H1 (cell line): ENCODE measurements at regions not wholly inside any gene's neighbourhood (a gene's known extent, or its start where the extent isn't known, plus 50 kb on each side); places are given as distances from the start of the nearest gene placed in this dataset.

Experiments used
- CTCF ChIA-PET: fragments of 300-600 bp; sonication (Branson Sonifier 250); formaldehyde crosslinking; loops from one replicate; lab custom pipeline; 2021; ENCODE audit not compliant: partially characterized antibody; lab: Charles Lee
- POLR2A ChIA-PET: fragments of 300-600 bp; sonication (Branson Sonifier 250); formaldehyde crosslinking; loops from one replicate; lab custom pipeline; 2021; ENCODE audit warnings: inconsistent platforms; ENCODE audit not compliant: partially characterized antibody; lab: Charles Lee
- DNase-seq, 2 experiments: peaks; one replicate each; pipeline versions ENCODE4 v3.0.0 to v3.0.0-alpha.2; 2010 to 2022; ENCODE audit warnings: low spot score in 2 of 2, low read depth in 1 of 2, mixed read lengths in 1 of 2
- FAIRE-seq: peaks from 2 replicates; lab custom pipeline; 2011; peaks lifted over from hg19 to GRCh38; lab: Jason Lieb, UNC
- H2AFZ ChIP-seq: 2 replicates; pipeline ENCODE4 v1.8.1; 2012; ENCODE audit warnings: low read length, inconsistent platforms
- H2AK5ac ChIP-seq: 2 replicates; pipeline ENCODE4 v1.6.1; 2013; ENCODE audit warnings: low read depth, low read length
- H2BK120ac ChIP-seq: replicated peaks from 2 replicates; pipeline ENCODE3; 2013; ENCODE audit warnings: low read depth, low read length, inconsistent platforms
- H2BK12ac ChIP-seq: 2 replicates; pipeline ENCODE4 v1.6.1; 2013; ENCODE audit warnings: low read depth, low read length
- H2BK15ac ChIP-seq: 2 replicates; pipeline ENCODE4 v1.6.1; 2013; ENCODE audit warnings: low read length
- H2BK20ac ChIP-seq: 2 replicates; pipeline ENCODE4 v1.6.1; 2013; ENCODE audit warnings: low read length
- H2BK5ac ChIP-seq: 2 replicates; pipeline ENCODE4 v1.6.1; 2013; ENCODE audit warnings: low read depth, low read length
- H3K14ac ChIP-seq: 2 replicates; pipeline ENCODE4 v1.6.1; 2013; ENCODE audit warnings: inconsistent platforms; ENCODE audit not compliant: insufficient read length
- H3K18ac ChIP-seq: 2 replicates; pipeline ENCODE4 v1.6.1; 2013; ENCODE audit warnings: low read length; ENCODE audit errors: extremely low read depth
- H3K23ac ChIP-seq: 2 replicates; pipeline ENCODE4 v1.6.1; 2013; ENCODE audit warnings: inconsistent platforms; ENCODE audit not compliant: insufficient read length
- H3K23me2 ChIP-seq: 2 replicates; pipeline ENCODE4 v1.6.1; 2013; ENCODE audit warnings: low read depth, low read length
- H3K27ac ChIP-seq: 2 replicates; pipeline ENCODE4 v1.6.1; 2011; ENCODE audit warnings: low read depth, low read length, inconsistent platforms
- H3K27me3 ChIP-seq, 4 experiments: replicated peaks in 1 of 4; 1 replicate in 1 of 4; 2 replicates in 3 of 4; pipeline versions ENCODE4 v1.6.1 to v1.8.1; 2011 to 2013; ENCODE audit warnings: low read length in 3 of 4, mild to moderate bottlenecking in 3 of 4, inconsistent platforms in 2 of 4, mixed read lengths in 2 of 4, moderate library complexity in 1 of 4; ENCODE audit not compliant: control insufficient read depth in 3 of 4, insufficient read depth in 3 of 4; ENCODE audit errors: extremely low read depth in 1 of 4
- H3K36me3 ChIP-seq, 4 experiments: 2 replicates each; pipeline versions ENCODE4 v1.6.1 to v1.8.1; 2011 to 2013; ENCODE audit warnings: mild to moderate bottlenecking in 4 of 4, low read length in 3 of 4, moderate library complexity in 2 of 4, control low read depth in 1 of 4, inconsistent platforms in 1 of 4; ENCODE audit not compliant: insufficient read depth in 4 of 4, control insufficient read depth in 2 of 4
- H3K4ac ChIP-seq: replicated peaks from 2 replicates; pipeline ENCODE3; 2013; ENCODE audit warnings: low read length, low read depth, mixed read lengths, inconsistent platforms; ENCODE audit not compliant: insufficient read length
- H3K4me1 ChIP-seq, 4 experiments: replicated peaks in 1 of 4; 1 replicate in 1 of 4; 2 replicates in 3 of 4; pipeline versions ENCODE4 v1.6.1 to v1.8.1; 2011 to 2013; ENCODE audit warnings: low read length in 3 of 4, inconsistent platforms in 2 of 4, mixed read lengths in 1 of 4; ENCODE audit not compliant: insufficient read depth in 4 of 4, control insufficient read depth in 3 of 4
- H3K4me2 ChIP-seq, 2 experiments: 2 replicates each; pipeline versions ENCODE4 v1.6.1 to v1.8.1; 2011 to 2013; ENCODE audit warnings: low read depth in 2 of 2, low read length in 2 of 2, control low read depth in 1 of 2, inconsistent platforms in 1 of 2, mild to moderate bottlenecking in 1 of 2; ENCODE audit not compliant: insufficient read depth in 1 of 2
- H3K4me3 ChIP-seq, 4 experiments: fragments of 200-600, 300-600 bp in 1 of 4; sonication (generic), shearing (Covaris generic), sonication (Bioruptor Twin) in 1 of 4; 2 replicates each; pipeline versions ENCODE4 v1.5.1 to v1.8.1; 2011 to 2016; ENCODE audit warnings: low read length in 4 of 4, low read depth in 3 of 4, control low read depth in 2 of 4, inconsistent platforms in 2 of 4, mild to moderate bottlenecking in 2 of 4, mixed read lengths in 1 of 4, moderate library complexity in 1 of 4; ENCODE audit not compliant: insufficient read depth in 2 of 4; ENCODE audit errors: extremely low read depth in 1 of 4
- H3K56ac ChIP-seq: replicated peaks from 2 replicates; pipeline ENCODE3; 2013; ENCODE audit warnings: low read depth, mild to moderate bottlenecking, mixed read lengths, low read length, inconsistent platforms; ENCODE audit not compliant: insufficient read length
- H3K79me1 ChIP-seq: 2 replicates; pipeline ENCODE4 v1.6.1; 2013; ENCODE audit warnings: low read depth, low read length, control low read depth
- H3K79me2 ChIP-seq, 2 experiments: 2 replicates each; pipeline versions ENCODE4 v1.6.1 to v1.8.1; 2012 to 2013; ENCODE audit warnings: low read length in 2 of 2, mild to moderate bottlenecking in 2 of 2, inconsistent platforms in 1 of 2; ENCODE audit not compliant: insufficient read depth in 2 of 2, control insufficient read depth in 1 of 2
- H3K9ac ChIP-seq, 4 experiments: replicated peaks in 1 of 4; 1 replicate in 1 of 4; 2 replicates in 3 of 4; pipeline versions ENCODE4 v1.6.1 to v1.8.1; 2011 to 2013; ENCODE audit warnings: low read depth in 3 of 4, low read length in 3 of 4, control low read depth in 2 of 4, mild to moderate bottlenecking in 2 of 4, moderate library complexity in 2 of 4, inconsistent platforms in 1 of 4; ENCODE audit errors: extremely low read depth in 1 of 4
- H3K9me3 ChIP-seq, 2 experiments: 2 replicates each; pipeline versions ENCODE4 v1.6.1 to v1.8.1; 2012 to 2013; ENCODE audit warnings: mild to moderate bottlenecking in 2 of 2, moderate library complexity in 2 of 2, control low read depth in 1 of 2, inconsistent platforms in 1 of 2, low read depth in 1 of 2, low read length in 1 of 2, mixed read lengths in 1 of 2; ENCODE audit not compliant: insufficient read depth in 2 of 2
- H4K20me1 ChIP-seq, 2 experiments: replicated peaks in 1 of 2; 2 replicates each; pipeline versions ENCODE3 to v1.8.1; 2011 to 2013; ENCODE audit warnings: inconsistent platforms in 2 of 2, low read length in 2 of 2, mild to moderate bottlenecking in 1 of 2; ENCODE audit not compliant: insufficient read depth in 2 of 2, control insufficient read depth in 1 of 2
- H4K5ac ChIP-seq: 2 replicates; pipeline ENCODE4 v1.6.1; 2013; ENCODE audit warnings: low read length, low read depth, mixed read lengths, inconsistent platforms; ENCODE audit not compliant: insufficient read length
- H4K8ac ChIP-seq: 2 replicates; pipeline ENCODE4 v1.8.0; 2013; ENCODE audit warnings: mild to moderate bottlenecking, moderate library complexity, low read length, inconsistent platforms; ENCODE audit not compliant: insufficient read depth; ENCODE audit errors: extremely low read depth
- H4K91ac ChIP-seq: replicated peaks from 2 replicates; pipeline ENCODE3; 2013; ENCODE audit warnings: low read length, mixed read lengths, inconsistent platforms; ENCODE audit not compliant: insufficient read length
- ASH2L ChIP-seq: fragments of 200-600, 300-600 bp; sonication (generic); IDR thresholded peaks from one replicate; pipeline ENCODE4 v1.7.1; 2017; ENCODE audit warnings: low read length
- CHD1 ChIP-seq: IDR thresholded peaks from 2 replicates; pipeline ENCODE4 v1.6.1; 2012; ENCODE audit warnings: low read depth, low read length, improper control_type of control experiment
- CHD2 ChIP-seq: IDR thresholded peaks from 2 replicates; pipeline ENCODE4 v1.6.1; 2012; ENCODE audit warnings: low read length, improper control_type of control experiment
- E2F6 ChIP-seq: IDR thresholded peaks from 2 replicates; pipeline ENCODE4 v1.6.1; 2012; ENCODE audit warnings: inconsistent platforms
- EZH2 ChIP-seq: fragments of 200-600 bp; sonication (generic); IDR thresholded peaks from 2 replicates; pipeline ENCODE4 v1.7.1; 2012; ENCODE audit warnings: low read depth, mild to moderate bottlenecking, moderate library complexity, low read length, inconsistent platforms; ENCODE audit not compliant: severe bottlenecking
- GTF2F1 ChIP-seq: IDR thresholded peaks from 2 replicates; pipeline ENCODE4 v1.6.1; 2012; ENCODE audit warnings: low read depth, low read length, improper control_type of control experiment, borderline replicate concordance
- KDM5A ChIP-seq: fragments of 200-600 bp; IDR thresholded peaks from 2 replicates; pipeline ENCODE4 v1.7.1; 2012; ENCODE audit warnings: mild to moderate bottlenecking, low read length, inconsistent platforms, mixed read lengths
- POLR2AphosphoS5 ChIP-seq: IDR thresholded peaks from 2 replicates; pipeline ENCODE4 v1.6.1; 2011; ENCODE audit warnings: low read depth, low read length
- RXRA ChIP-seq: IDR thresholded peaks from 2 replicates; pipeline ENCODE4 v1.6.1; 2011; ENCODE audit warnings: low read depth, mild to moderate bottlenecking, low read length, moderate library complexity; ENCODE audit not compliant: insufficient read depth
- SIRT6 ChIP-seq: IDR thresholded peaks from one replicate; pipeline ENCODE4 v1.7.1; 2012; ENCODE audit warnings: low read length, inconsistent platforms
- SIX5 ChIP-seq: IDR thresholded peaks from 2 replicates; pipeline ENCODE4 v1.6.1; 2011; ENCODE audit warnings: mild to moderate bottlenecking, low read depth, low read length
- TBP ChIP-seq: IDR thresholded peaks from 2 replicates; pipeline ENCODE4 v1.6.1; 2011; ENCODE audit warnings: low read depth, low read length, improper control_type of control experiment
- ZNF274 ChIP-seq: IDR thresholded peaks from 2 replicates; pipeline ENCODE4 v1.7.0; 2012; ENCODE audit warnings: low read length, borderline replicate concordance; ENCODE audit errors: extremely low read depth
- WGBS, 2 experiments: shearing (Covaris generic) in 1 of 2; methylation state at CpG; one replicate each; pipeline versions ENCODE4 v1.1.6 to v1.1.7; 2013 to 2015; ENCODE audit warnings: low lambda C conversion rate in 2 of 2, mixed read lengths in 2 of 2, inconsistent platforms in 1 of 2, low coverage in 1 of 2, missing lambda C conversion rate in 1 of 2; ENCODE audit not compliant: insufficient replicate concordance in 2 of 2, insufficient coverage in 1 of 2, insufficient read length in 1 of 2; ENCODE audit errors: extremely low coverage in 1 of 2, missing lambda C conversion rate in 1 of 2; 5-methylcytosine and 5-hydroxymethylcytosine counted together

DNA sequence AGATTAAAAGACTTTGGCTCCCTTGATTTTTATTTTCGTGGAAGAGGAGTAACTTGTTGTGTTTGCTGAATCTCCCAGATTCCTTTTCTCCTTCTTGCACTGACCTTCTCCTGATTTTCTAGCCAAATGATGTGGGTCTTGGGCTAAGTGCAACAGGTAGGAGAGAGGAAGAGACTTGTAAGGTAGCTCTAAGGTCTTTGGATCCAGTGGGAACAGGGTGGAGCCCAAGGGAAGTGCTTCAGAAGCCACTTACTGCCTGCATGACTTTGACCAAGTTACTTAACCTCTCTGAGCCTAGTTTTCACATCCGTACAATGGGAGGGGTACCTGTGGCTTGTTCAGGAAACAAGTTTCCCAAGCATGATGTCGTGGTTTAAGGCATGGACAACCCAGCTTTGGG, 111.3 kb upstream of the IRX3 start:
- no peaks in the 10 kb centered on the region for H3K27me3 ChIP-seq
- WGBS, 2 experiments: 90% methylated on average over 3 of the region's 3 CpGs; no CpG with 5 or more reads in 1 of the 2 experiments
- no peak overlapping the region for H4K91ac ChIP-seq
- POLR2A ChIA-PET: no interaction called here
- H2BK15ac ChIP-seq: no peak overlapping the region
- no peak overlapping the region for H2AK5ac ChIP-seq
- no peaks in the 10 kb centered on the region for H3K23me2 ChIP-seq
- no peaks in the 10 kb centered on the region for H3K79me2 ChIP-seq
- H3K9ac ChIP-seq: peak overlapping the region in 1 of 4 experiments; percentile 30; a peak in 1 of 7 replicates
- H3K4me3 ChIP-seq: no peak overlapping the region
- CTCF ChIA-PET: no interaction called here
- H3K36me3 ChIP-seq: no peaks in the 10 kb centered on the region
- H4K8ac ChIP-seq: no peak overlapping the region
- H4K5ac ChIP-seq: no peak overlapping the region
- H2BK5ac ChIP-seq: no peak overlapping the region
- DNase-seq (no peak), FAIRE-seq (no peak)
- H3K79me1 ChIP-seq: no peaks in the 10 kb centered on the region
- H3K4me2 ChIP-seq: no peak overlapping the region
- no peak overlapping the region for H3K56ac ChIP-seq
- no peaks in the 10 kb centered on the region for H3K9me3 ChIP-seq
- no peak overlapping the region for H2BK20ac ChIP-seq
- no peak overlapping the region for H3K23ac ChIP-seq
- no peak overlapping the region for H2BK12ac ChIP-seq
- H2AFZ ChIP-seq: no peak overlapping the region
- H3K4ac ChIP-seq: no peak overlapping the region
- no peak overlapping the region for H3K18ac ChIP-seq
- H2BK120ac ChIP-seq: no peak overlapping the region
- no peaks in the 10 kb centered on the region for H3K4me1 ChIP-seq
- no peak overlapping the region for H3K14ac ChIP-seq
- H3K27ac ChIP-seq: no peak overlapping the region
- H4K20me1 ChIP-seq: no peaks in the 10 kb centered on the region
- TF ChIP-seq CHD1 (no peak), SIX5 (no peak), ASH2L (no peak), SIRT6 (no peak), CHD2 (no peak), RXRA (no peak), EZH2 (no peak), ZNF274 (no peak), E2F6 (no peak), POLR2AphosphoS5 (no peak), TBP (no peak), KDM5A (no peak), GTF2F1 (no peak)
